Fibroblast of skin of back (primary cell): ENCODE measurements at regions not wholly inside any gene's neighbourhood (a gene's known extent, or its start where the extent isn't known, plus 50 kb on each side); places are given as distances from the start of the nearest gene placed in this dataset.

ENCODE experiments used
- DNase-seq: peaks from one replicate; pipeline ENCODE4 v3.0.0-alpha.2; 2013

GRCh38 chr1:181392613-181393220, 90.6 kb upstream of the CACNA1E start:
- DNase-seq = no peak

DNA sequence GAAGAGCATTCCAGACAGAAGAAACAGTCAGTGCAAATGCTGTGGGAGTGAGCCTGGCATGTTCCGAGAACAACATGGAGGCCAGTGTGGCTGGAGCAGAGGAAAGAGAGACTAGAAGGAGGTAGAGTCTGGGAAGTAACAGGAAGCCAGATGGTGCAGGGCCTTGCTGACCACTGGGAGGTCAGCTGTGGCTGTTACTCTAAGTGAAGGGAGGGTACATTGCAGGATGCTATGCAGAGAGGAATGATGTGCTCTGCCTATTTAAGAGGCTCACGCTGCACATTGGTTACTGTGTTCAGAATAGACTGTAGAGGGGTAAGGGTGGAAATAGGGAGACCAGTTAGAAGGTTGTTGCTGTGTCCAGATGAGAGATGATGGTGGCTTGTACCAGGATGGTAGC, 88.6 kb upstream of the CACNA1E start:
- DNase-seq = no peak

DNA sequence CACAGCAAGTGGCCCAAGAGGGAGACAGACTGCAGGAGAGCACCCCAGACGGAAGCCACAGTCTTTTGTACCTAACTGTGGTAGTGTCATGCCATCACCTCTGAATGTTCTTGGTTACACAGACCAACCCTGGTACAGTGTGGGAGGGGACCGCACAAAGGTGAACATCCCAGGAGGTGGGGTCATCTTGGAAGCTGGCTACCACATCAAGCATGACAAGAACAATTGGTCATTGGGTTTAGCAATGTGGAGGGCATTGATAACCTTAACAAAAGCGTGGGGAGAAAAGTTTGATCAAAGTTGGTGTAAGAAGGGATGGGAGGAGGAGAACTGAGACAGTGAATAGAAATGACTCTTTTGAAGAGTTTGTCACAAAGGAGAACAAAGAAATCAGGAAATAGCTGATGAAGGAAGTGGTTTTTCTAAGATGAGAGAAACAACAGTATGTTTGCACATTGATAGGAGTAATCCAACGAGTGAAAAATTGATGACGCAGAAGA, 87.1 kb upstream of the CACNA1E start:
- DNase-seq = no peak

GRCh38 chr1:181396811-181397210, 86.5 kb upstream of the CACNA1E start:
- no peak for DNase-seq

GRCh38 chr1:181397845-181398244, 85.5 kb upstream of the CACNA1E start:
- no peak for DNase-seq

DNA sequence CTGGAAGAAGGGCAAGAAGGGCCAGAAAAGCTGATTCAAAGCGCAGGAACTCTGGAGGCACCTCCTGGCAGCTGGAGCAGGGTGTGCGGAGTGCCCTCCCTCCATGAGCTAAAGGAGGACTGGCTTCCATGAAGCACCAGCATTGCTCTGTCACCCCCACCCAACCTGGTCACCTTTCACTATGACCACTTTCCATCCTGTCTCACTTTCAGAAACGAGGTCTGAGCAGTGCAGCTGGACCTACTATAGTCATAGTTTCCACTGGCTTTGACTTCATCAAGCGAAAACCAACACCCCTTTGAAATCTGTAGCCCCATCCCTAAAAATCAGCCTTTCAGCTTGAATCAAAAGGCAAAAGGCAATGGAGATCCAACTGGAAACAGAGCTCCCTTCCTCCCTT, 84.8 kb upstream of the CACNA1E start:
- DNase-seq = no peak

DNA sequence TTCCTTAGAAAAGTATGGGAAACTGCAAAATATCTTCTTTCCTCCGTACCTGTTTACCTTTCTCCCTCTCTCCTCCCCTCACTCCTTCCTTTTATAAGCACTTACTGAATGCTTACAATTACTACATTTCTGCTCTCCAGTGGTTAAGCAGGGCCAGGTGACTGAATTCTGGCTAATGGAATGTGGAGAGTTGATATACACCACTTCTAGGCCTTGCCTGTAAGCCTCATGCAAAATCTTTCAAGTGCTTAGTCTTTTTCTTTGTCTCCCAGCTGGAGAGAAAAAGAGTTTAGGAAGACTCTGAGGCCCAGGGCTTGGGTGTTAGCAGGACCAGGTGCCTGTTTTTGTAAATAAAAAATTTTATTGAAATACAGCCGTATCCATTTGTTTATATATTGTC, 77.7 kb upstream of the CACNA1E start:
- DNase-seq = no peak

- no peak for DNase-seq
Measured at GRCh38 chr1:181406989-181407388, 76.3 kb upstream of the CACNA1E start.

DNA sequence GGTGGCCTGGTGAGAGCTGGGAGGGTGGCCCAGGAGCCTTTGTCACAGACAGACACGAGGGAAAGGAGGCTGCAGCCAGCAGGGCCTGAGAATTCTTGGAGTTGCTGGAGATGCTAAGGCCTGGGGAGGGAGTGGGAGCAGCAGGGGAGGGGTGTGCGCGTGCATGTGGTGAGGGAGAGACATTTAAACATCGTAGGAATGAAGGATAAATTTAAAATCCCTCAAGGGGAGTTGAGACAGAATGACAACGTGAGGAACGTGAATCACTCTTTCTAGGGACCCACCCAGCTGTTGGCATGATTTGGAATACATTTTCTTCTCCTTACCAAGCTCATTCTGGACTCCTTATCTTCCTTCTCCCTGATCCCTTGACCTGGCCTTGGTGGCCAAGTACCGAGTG, 73.3 kb upstream of the CACNA1E start:
- no peak for DNase-seq

GRCh38 chr1:181412746-181413145, 70.6 kb upstream of the CACNA1E start:
- DNase-seq = no peak

DNA sequence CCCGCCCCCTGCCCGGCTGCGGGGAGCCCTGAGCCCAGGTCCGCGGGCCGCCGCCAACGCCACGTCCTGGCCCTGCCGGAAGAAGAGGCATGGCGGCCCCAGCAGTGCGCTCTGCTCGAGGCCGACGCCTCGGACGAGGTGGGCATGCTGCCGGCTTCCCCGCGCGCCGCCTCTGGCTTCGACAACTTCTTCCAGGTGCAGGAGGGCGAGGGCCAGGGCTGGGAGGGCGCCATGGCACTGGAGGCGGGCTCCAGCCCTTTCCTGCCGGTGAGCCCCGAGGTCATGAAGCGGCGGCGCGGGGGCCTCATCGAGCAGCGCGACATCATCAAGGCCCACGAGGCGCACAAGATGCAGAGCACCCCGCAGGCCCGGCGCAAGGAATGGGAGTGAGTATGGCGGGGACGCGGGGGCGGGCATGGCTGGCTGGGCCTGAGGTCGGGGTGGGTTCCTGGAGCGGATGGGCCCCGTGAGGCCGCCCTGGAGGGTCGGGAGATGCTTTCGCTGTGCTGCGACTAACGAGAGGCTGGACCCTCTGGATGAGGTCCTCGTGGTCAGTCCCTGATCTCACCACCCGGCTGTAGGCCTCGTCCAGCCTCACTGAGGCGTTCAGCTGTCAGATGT, 70.0 kb upstream of the CACNA1E start:
- DNase-seq = no peak

DNA sequence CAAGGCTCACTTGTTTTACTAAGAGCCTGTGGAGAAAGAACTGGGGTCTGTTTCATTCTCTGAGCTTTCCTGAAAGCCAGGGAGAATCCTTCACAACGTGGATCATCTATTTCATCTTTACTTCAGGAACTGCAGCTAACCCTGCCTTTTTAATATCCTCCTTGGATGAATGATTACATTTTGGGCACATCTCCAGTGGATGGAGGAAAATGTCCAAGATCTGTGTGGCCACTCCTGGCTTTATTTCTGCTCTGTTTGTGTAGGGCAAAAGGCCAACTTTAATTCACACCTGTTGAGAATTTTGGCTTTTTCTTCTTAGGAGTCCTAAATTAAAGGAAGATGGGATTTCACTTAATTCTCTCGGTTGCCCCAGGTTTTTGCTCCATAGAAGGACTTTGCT, 69.5 kb upstream of the CACNA1E start:
- no peak for DNase-seq

DNA sequence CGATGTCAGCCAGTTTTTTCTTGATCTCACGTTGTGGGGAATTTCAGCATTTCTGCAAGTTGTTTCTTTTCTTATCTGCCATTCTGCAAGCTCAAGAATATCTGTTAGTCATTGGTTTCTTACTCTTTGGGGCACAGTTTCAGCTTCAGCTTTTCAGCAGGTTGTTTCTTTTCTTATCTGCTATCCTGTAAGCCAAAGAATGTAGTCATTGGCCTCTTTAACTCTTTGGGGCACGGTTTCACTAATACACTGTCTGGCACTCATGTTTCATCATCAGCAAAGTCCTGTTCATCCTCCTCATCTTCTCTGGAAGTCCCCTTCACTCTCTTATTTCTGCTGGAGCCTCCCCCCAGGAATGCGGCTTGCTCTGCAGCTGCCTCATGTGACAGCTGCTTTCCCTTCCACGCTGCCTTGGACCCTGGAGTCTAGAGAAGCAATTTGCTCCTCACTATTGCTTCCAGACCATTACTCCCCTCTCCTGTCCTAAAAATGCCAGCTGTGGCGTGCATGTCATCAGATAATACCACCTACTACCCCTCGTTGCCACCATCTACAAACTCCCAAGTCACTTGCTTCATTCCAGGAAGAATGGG, 67.0 kb upstream of the CACNA1E start:
- no peak for DNase-seq

- DNase-seq = no peak
Measured at GRCh38 chr1:181417915-181418314, 65.4 kb upstream of the CACNA1E start.

DNA sequence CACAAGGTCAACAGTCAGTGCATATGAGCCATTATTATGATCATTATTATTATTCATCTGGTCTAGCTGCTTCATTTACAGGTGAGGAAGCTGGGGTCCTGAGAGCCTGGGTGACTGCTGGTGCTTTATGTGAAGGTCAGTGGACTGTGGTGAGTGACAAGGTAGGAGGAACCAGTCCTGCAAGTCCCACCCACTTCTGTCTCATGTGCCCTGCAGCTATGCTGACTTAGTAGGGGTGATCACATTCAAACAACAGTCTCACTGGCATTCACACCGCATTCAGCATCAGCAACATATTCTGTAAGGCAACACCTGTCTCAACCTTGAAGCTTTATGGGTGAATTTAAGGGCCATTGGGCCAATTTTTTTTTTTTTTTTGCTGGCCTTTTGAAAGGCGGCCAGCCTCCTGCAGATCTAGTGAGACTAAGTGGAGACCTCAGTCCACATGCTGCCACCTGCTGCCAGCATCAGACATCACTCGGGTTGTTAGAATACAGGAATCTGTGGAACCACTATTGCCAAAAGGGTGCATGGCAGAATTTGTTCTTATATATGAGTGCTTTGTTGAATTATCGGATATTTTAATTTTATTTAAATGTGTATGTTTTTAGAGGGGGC, 59.9 kb upstream of the CACNA1E start:
- DNase-seq = peak; percentile 27

DNA sequence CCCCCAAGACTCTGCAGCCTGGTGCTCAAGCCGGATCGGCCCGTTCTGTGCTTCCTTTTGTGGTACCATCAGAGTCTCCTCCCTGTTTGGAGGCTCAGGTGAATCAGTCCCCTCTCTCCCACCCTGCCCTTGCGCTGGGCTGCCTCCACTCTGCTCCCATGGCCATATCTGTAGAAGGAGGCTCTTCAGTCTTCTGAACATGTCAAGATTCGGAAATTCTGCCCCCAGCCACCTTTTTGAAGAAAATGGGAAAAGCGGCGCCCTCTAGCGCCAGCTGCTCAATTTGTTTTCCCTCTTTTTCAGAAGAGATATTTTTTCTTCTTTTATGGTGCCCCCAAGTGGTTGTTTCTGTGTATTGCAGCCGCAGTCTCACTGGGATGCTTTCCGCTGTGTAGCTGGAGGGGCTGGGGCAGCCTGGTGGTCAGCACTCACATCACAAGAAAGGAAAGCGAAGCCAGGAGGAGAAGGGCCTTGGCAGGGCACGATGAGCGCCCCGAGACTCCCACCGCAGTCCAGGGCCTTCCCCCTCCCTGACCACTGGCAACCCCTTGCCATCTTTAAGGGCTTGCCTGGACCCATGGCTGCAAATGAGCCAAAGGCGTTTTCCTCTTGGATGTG, 58.4 kb upstream of the CACNA1E start:
- peak; percentile 60 for DNase-seq

DNA sequence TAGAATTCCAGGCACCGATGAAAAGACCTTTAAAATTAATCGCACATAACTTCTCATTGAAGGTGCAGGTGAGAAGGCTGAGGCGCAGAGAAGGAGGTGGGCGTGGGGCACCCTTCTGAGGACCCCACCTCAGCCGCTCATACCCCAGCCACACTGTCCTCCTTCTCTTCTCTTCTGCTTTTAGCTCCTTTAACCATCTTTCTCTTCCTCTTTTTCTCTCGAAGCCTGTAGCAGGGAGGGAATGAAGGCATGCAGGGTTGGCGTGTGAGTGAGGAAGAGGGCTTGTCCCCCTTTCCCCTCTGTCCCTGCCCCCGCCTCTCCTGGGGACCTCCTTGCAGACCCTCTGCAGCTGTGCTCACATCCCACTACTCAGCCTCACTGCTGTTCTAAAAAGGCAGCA, 57.8 kb upstream of the CACNA1E start:
- no peak for DNase-seq

DNA sequence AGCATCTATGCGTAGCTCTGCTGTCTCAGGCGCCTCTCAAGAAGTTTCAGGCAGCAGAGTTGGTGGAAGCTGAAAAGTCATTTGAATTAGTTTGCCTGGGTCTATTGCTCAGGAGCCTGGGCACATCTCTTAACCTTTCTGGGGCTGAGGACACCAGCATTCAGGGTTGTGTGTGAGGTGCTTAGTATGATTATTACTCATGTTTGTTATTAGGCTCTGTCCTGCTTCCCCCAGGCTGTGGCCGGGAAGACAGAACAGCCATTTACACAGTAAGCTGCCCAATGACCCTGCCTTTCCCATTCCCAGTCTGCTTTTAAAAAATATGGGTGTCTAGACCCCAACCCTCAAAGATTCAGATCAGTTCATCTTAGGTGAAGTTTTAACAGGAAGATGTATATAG, 53.9 kb upstream of the CACNA1E start:
- DNase-seq = no peak

GRCh38 chr1:181430015-181430885, 53.1 kb upstream of the CACNA1E start:
- no peak for DNase-seq
